HepG2 (cell line): ENCODE measurements at regions not wholly inside any gene's neighbourhood (a gene's known extent, or its start where the extent isn't known, plus 50 kb on each side); places are given as distances from the start of the nearest gene placed in this dataset.

Experiments
- ATAC-seq: fragments of 200-7000 bp; cut with Tn5 transposase; 3 replicates; pipeline ENCODE4 v1.9.1; 2020; ENCODE audit warnings: mild to moderate bottlenecking, moderate library complexity
- BruUV-seq: library from RNA; stranded (reverse); fragments of 400-500 nt; replicated peaks from 2 replicates; lab custom pipeline; 2021; lab: Mats Ljungman, UMichigan
- CTCF ChIA-PET: fragments of 300-600 bp; formaldehyde crosslinking; extraction: SDS; loops from one replicate; lab custom pipeline; 2021; ENCODE audit warnings: low total read pairs, inconsistent platforms, low intra/inter-chr PET ratio; lab: Yijun Ruan, JAX
- POLR2A ChIA-PET: fragments of 350-600 bp; sonication (Branson Sonifier 250); formaldehyde crosslinking; loops from one replicate; lab custom pipeline; 2020; ENCODE audit warnings: antibody characterized with exemption, inconsistent platforms; lab: Yijun Ruan, JAX
- DNase-seq: peaks from one replicate; pipeline ENCODE4 v3.0.0-alpha.2; 2015; ENCODE audit warnings: low spot score
- FAIRE-seq: peaks from 3 replicates; lab custom pipeline; 2011; peaks lifted over from hg19 to GRCh38; lab: Jason Lieb, UNC
- H2AFZ ChIP-seq: one replicate; pipeline ENCODE4 v1.6.1; 2011; ENCODE audit warnings: low read length, inconsistent platforms
- H3K27ac ChIP-seq: fragments of 300-600 bp; 3 replicates; pipeline ENCODE4 v1.8.0; 2011; ENCODE audit warnings: mixed run types, mild to moderate bottlenecking, mixed read lengths, low read length, inconsistent platforms; ENCODE audit not compliant: insufficient read depth; ENCODE audit errors: extremely low read length
- H3K27me3 ChIP-seq, 2 experiments: fragments of 200-600 bp in 1 of 2; 2 replicates in 1 of 2; 3 replicates in 1 of 2; pipeline versions ENCODE4 v1.6.0 to v1.8.0; 2011; ENCODE audit warnings: low read length in 2 of 2, mild to moderate bottlenecking in 2 of 2, moderate library complexity in 2 of 2, inconsistent platforms in 1 of 2; ENCODE audit not compliant: insufficient read depth in 2 of 2, control insufficient read depth in 1 of 2
- H3K36me3 ChIP-seq, 2 experiments: fragments of 200-600 bp in 1 of 2; replicated peaks in 1 of 2; 2 replicates in 1 of 2; 3 replicates in 1 of 2; pipeline versions ENCODE4 v1.5.1 to v1.8.0; 2011; ENCODE audit warnings: low read length in 2 of 2, inconsistent platforms in 1 of 2; ENCODE audit not compliant: insufficient read depth in 2 of 2, control insufficient read depth in 1 of 2
- H3K4me1 ChIP-seq: 2 replicates; pipeline ENCODE4 v1.5.1; 2012; ENCODE audit warnings: low read length, inconsistent platforms; ENCODE audit not compliant: insufficient read depth
- H3K4me2 ChIP-seq: 2 replicates; pipeline ENCODE4 v1.6.0; 2011; ENCODE audit warnings: low read depth, low read length, inconsistent platforms
- H3K4me3 ChIP-seq, 3 experiments: fragments of 200-600 bp in 1 of 3; sonication (generic), shearing (Covaris generic) in 1 of 3; replicated peaks in 1 of 3; 2 replicates each; pipeline ENCODE4 v1.5.1; 2011 to 2016; ENCODE audit warnings: low read length in 3 of 3, inconsistent platforms in 2 of 3, low read depth in 2 of 3, mild to moderate bottlenecking in 2 of 3, control low read depth in 1 of 3, mixed read lengths in 1 of 3; ENCODE audit not compliant: insufficient read depth in 1 of 3
- H3K79me2 ChIP-seq: one replicate; pipeline ENCODE4 v1.6.1; 2011; ENCODE audit warnings: low read length, inconsistent platforms; ENCODE audit not compliant: insufficient read depth
- H3K9ac ChIP-seq: 2 replicates; pipeline ENCODE4 v1.6.0; 2011; ENCODE audit warnings: mild to moderate bottlenecking, low read depth, low read length, inconsistent platforms; ENCODE audit not compliant: insufficient read depth
- H3K9me3 ChIP-seq: 2 replicates; pipeline ENCODE4 v1.5.1; 2012; ENCODE audit warnings: mild to moderate bottlenecking, low read length
- H4K20me1 ChIP-seq: 2 replicates; pipeline ENCODE4 v1.6.0; 2011; ENCODE audit warnings: inconsistent platforms, mild to moderate bottlenecking, low read length, moderate library complexity; ENCODE audit not compliant: insufficient read depth
- CTCF ChIP-seq: sonication (generic); formaldehyde crosslinking; IDR thresholded peaks from 2 replicates; pipeline ENCODE4 v1.5.0; 2020; ENCODE audit warnings: mild to moderate bottlenecking, missing genetic modification reagents, moderate library complexity
- ISL2 ChIP-seq: sonication (generic); formaldehyde crosslinking; IDR thresholded peaks from 2 replicates; pipeline ENCODE4 v1.5.0; 2020; ENCODE audit warnings: missing genetic modification reagents
- NBN ChIP-seq: fragments of 450-650 bp; conservative IDR thresholded peaks from 2 replicates; pipeline ENCODE4 v1.6.1; 2017
- SIX4 ChIP-seq: sonication (generic); formaldehyde crosslinking; IDR thresholded peaks from 2 replicates; pipeline ENCODE4 v1.4.0; 2020; ENCODE audit warnings: missing genetic modification reagents
- SOX13 ChIP-seq, 3 experiments: fragments of 450-650 bp in 1 of 3; sonication (generic) in 1 of 3; formaldehyde crosslinking in 1 of 3; IDR thresholded peaks in 2 of 3; conservative IDR thresholded peaks in 1 of 3; 2 replicates each; pipeline versions ENCODE4 v1.5.0 to v1.6.1; 2016 to 2020; ENCODE audit warnings: antibody characterized with exemption in 1 of 3, mild to moderate bottlenecking in 1 of 3, missing compliant biosample characterization in 1 of 3, missing genetic modification reagents in 1 of 3, moderate library complexity in 1 of 3
- ZBTB25 ChIP-seq: IDR thresholded peaks from 2 replicates; pipeline ENCODE4 v1.6.1; 2018; ENCODE audit warnings: missing genetic modification reagents
- ZIK1 ChIP-seq: sonication (generic); formaldehyde crosslinking; IDR thresholded peaks from 2 replicates; pipeline ENCODE4 v1.5.0; 2020; ENCODE audit warnings: mild to moderate bottlenecking, low read depth, missing genetic modification reagents, borderline replicate concordance
- ZNF382 ChIP-seq: sonication (generic); formaldehyde crosslinking; IDR thresholded peaks from 2 replicates; pipeline ENCODE4 v1.5.0; 2020; ENCODE audit warnings: missing genetic modification reagents, mild to moderate bottlenecking, borderline replicate concordance
- ZNF431 ChIP-seq: sonication (generic); formaldehyde crosslinking; IDR thresholded peaks from 2 replicates; pipeline ENCODE4 v1.9.0; 2022; ENCODE audit warnings: missing genetic modification reagents, low read depth, mild to moderate bottlenecking, borderline replicate concordance
- WGBS: methylation state at CpG from one replicate; pipeline ENCODE4 v1.1.6; 2017; ENCODE audit warnings: low lambda C conversion rate; 5-methylcytosine and 5-hydroxymethylcytosine counted together
- in situ Hi-C: cut with HindIII; loops from 2 replicates; pipeline ENCODE4 v1.10.0; 2017; ENCODE audit warnings: low pct_unique_long_range_greater_than_20kb; ENCODE audit not compliant: extremely low pct_ligation_motif_present
- intact Hi-C: fragments of 100-400 bp; cut with micrococcal nuclease; formaldehyde crosslinking; loops from one replicate; pipeline ENCODE4 v1.10.0; 2022; ENCODE audit not compliant: unreplicated experiment

GRCh38 chr4:114281164-114281960, 301.9 kb upstream of the ARSJ start:
- H3K36me3 ChIP-seq = no peaks in the 10 kb centered on the region
- no peak for DNase-seq
- H3K9ac ChIP-seq = no peak overlapping the region
- intact Hi-C loops = no loop called here
- H3K27ac ChIP-seq = no peak overlapping the region
- in situ Hi-C loops = no loop called here
- H3K4me3 ChIP-seq = no peak overlapping the region
- ATAC-seq = no peak
- no peaks in the 10 kb centered on the region for H4K20me1 ChIP-seq
- no peaks in the 10 kb centered on the region for H3K9me3 ChIP-seq
- H2AFZ ChIP-seq = no peak overlapping the region
- TF ChIP-seq SIX4 (no peak), SOX13 (IDR thresholded peaks at IDR 0.05) (no peak), SOX13 (CRISPR knock-in tag; conservative IDR thresholded peaks at IDR 0.05 in 1 of 2, IDR thresholded peaks at IDR 0.05 in 1 of 2) (no peak), CTCF (CRISPR knock-in tag) (no peak)
- TF ChIP-seq, all 625 proteins: peak for 0
- 34% methylated on average over 6 of the region's 6 CpGs for WGBS
- Histone ChIP-seq H3K4me1 (peaks cover 3% of the 10 kb centered on the region), H3K27me3 (no peaks in the 10 kb centered on the region), H3K79me2 (no peaks in the 10 kb centered on the region), H3K4me2 (no peak overlapping the region)
- POLR2A ChIA-PET = no interaction called here
- BruUV-seq = no TSS peak
- CTCF ChIA-PET = no interaction called here
- no peak for FAIRE-seq

DNA sequence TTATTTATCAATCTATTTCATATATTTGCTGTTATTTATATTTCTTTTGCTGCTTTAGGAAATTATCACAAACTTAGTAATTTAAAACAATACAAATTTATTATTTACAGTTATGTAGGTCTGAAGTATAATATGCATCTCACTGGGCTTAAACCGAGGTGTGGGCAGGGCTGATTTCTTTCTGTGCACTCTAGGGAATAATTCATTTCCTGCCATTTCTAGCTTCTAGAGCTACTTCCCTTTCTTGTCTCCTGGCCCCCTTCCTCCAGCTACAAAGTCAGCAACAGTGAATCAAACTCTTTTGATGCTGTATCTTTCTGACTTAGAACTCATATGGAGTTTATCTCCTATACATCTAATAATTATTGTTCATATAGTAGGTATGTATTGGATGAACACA, 303.5 kb upstream of the ARSJ start:
- ATAC-seq (no peak), FAIRE-seq (no peak), DNase-seq (no peak)
- no peak overlapping the region for H3K27ac ChIP-seq
- no peak overlapping the region for H2AFZ ChIP-seq
- TF ChIP-seq NBN (no peak), ZBTB25 (no peak), ZNF431 (CRISPR knock-in tag) (no peak), ISL2 (CRISPR knock-in tag) (no peak), ZIK1 (CRISPR knock-in tag) (no peak), ZNF382 (CRISPR knock-in tag) (no peak)
- CTCF ChIA-PET = no interaction called here
- H3K36me3 ChIP-seq = no peaks in the 10 kb centered on the region
- H3K9ac ChIP-seq = no peak overlapping the region
- no peaks in the 10 kb centered on the region for H4K20me1 ChIP-seq
- H3K4me2 ChIP-seq = no peak overlapping the region
- intact Hi-C loops = no loop called here
- H3K4me3 ChIP-seq = no peak overlapping the region
- POLR2A ChIA-PET = no interaction called here
- WGBS = 0% methylated on average over 1 of the region's 1 CpG
- H3K4me1 ChIP-seq = peaks cover 19% of the 10 kb centered on the region
- no peaks in the 10 kb centered on the region for H3K79me2 ChIP-seq
- no peaks in the 10 kb centered on the region for H3K27me3 ChIP-seq
- no peaks in the 10 kb centered on the region for H3K9me3 ChIP-seq
- in situ Hi-C loops = no loop called here
- BruUV-seq = no TSS peak
